ENCODE measurements at regions not wholly inside any gene's neighbourhood (a gene's known extent, or its start where the extent isn't known, plus 50 kb on each side); places are given as distances from the start of the nearest gene placed in this dataset.

- TF ChIP-seq POLR2AphosphoS5 (IDR thresholded peaks at IDR 0.05; ENCODE audit: low read depth, low read length): no peak
- no peak for TF ChIP-seq POLR2A (IDR thresholded peaks at IDR 0.05; ENCODE audit: low read depth, low read length)
These were observed 652.5 kb upstream of the KIRREL3 start for GRCh38 chr11:127653076-127653475.
